ENCODE measurements at regions not wholly inside any gene's neighbourhood (a gene's known extent, or its start where the extent isn't known, plus 50 kb on each side); places are given as distances from the start of the nearest gene placed in this dataset.

- peak; percentile 92 to 95 for DNase-seq (ENCODE audit: low read depth in 2 of 2)
Measured at GRCh38 chr10:63744060-63744941, 223.1 kb downstream of the REEP3 start.

DNA sequence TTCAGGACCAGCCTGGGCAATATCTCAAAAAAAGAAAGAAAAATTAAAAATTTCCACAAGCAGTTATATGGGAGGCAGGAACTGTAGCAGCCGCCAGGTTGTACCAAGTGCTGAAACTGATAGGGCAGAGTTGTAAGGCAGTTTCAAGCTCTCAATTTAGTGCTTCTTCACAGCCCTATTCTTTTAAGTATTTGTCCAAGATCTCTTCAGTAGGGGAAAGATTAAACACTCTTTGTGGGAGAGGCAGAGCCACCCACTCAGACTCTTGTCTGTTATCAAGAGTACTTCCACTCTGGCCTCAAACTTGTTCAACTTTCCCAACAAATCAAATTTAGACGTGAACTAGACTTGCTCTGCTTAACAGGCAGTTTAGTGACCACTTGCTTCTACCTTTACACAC, 228.7 kb downstream of the REEP3 start:
- DNase-seq (ENCODE audit: low read depth in 2 of 2) = no peak

DNA sequence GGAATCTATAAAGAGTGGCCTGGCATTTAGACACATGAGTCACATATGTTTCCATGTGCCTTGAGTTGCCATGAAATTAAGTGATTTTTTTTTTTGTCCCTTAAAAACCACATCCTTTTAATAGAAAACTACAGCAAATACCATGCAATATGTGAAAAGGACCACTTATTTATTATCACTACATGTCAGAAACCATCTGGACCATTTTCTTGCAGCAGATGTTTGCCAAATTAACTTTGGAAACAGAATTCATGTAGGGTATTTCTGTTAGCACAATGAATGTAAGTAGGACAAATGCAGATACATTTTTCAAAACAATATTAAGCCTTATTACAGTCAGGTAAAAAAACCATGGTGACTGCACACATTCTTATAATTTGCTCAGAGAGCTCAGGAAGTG, 230.6 kb downstream of the REEP3 start:
- DNase-seq (ENCODE audit: low read depth in 2 of 2) = no peak

GRCh38 chr10:63752318-63752717, 231.1 kb downstream of the REEP3 start:
- DNase-seq (ENCODE audit: low read depth in 2 of 2) = no peak

- DNase-seq (ENCODE audit: low read depth in 2 of 2) = peak; percentile 42 to 52
Measured at GRCh38 chr10:63753808-63754207, 232.6 kb downstream of the REEP3 start.

DNA sequence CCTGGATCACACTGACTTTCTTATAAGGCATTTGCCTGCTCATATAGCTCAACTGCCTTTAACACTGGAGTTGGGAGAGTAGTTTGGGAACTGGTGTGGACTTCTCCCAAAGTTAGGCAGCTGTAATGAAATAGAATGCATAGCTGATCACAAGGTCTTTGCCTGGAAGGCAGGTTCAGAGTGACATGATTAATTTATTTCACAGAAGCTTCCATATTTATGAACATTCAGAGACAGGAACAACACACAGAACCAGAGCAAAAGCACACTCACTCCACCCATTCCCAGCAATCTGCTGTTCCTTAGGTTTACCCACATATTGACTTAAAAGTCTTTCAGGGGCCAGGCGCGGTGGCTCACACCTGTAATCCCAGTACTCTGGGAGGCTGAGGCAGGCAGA, 234.2 kb downstream of the REEP3 start:
- no peak for DNase-seq (ENCODE audit: low read depth in 2 of 2)

DNA sequence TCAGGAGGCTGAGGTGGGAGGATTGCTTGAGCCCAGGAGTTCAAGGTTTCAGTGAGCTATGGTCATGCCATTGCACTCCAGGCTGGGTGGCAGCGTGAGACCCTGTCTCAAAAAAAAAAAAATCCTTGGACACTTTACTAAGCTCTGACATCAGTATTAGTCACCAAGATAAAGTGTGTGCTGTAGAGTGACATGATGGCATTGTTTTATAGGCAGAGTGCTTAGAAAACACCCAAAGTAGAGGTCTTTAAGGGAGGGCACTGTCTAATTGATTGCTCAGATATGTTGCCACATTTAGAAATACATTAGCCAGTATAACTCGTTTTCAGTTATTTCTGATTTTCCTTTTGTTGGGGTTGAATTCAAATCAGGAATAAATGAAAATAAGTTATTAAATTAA, 235.9 kb downstream of the REEP3 start:
- no peak for DNase-seq (ENCODE audit: low read depth in 2 of 2)

- peak; percentile 36 to 42 for DNase-seq (ENCODE audit: low read depth in 2 of 2)
Measured at GRCh38 chr10:63758080-63758479, 236.9 kb downstream of the REEP3 start.

DNA sequence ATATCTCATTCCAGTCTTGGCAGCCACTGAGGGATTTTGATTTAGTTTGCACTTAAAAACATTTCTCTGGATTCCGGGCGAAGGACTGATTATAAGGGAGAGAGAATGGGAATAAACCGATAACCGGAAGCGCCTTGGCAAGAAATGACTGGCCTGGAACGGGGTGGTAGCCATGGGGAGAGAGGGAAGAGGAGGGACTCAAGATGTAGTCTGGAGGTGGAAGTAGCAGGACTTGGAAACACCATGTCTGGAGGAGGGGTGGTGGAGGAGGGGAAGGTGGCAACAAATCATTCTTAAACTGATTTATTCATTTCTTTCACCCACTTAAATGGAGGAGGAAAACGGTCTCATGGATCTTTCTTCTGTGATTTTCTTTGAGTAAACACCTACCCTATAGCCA, 238.1 kb downstream of the REEP3 start:
- DNase-seq (ENCODE audit: low read depth in 2 of 2) = no peak

- peak; percentile 77 to 78 for DNase-seq (ENCODE audit: low read depth in 2 of 2)
Measured at GRCh38 chr10:63760034-63760707, 239.0 kb downstream of the REEP3 start.

GRCh38 chr10:63760708-63761047, 239.5 kb downstream of the REEP3 start:
- DNase-seq (ENCODE audit: low read depth in 2 of 2) = no peak

DNA sequence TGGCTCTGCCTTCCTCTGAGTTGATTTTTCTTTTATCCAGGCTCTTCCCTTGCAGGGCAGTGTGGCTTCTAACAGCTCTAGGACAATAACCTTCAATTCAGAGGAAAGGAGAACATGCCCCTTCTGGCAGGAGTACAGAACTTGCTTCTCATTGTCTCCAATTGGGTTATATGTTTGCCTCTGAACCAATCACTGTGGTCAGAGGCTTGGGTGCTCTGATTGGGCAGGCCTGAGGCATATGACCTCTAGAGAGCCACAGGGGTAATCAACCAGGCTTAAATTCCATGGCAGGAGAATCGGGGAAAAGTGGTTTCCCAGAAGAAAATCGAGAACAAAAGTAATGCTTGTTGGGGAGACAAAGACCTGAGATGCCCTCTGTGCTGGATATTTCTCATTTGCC, 240.0 kb downstream of the REEP3 start:
- DNase-seq (ENCODE audit: low read depth in 2 of 2) = no peak

- DNase-seq (ENCODE audit: low read depth in 2 of 2) = no peak
Measured at GRCh38 chr10:63763744-63764143, 242.5 kb downstream of the REEP3 start.

- DNase-seq (ENCODE audit: low read depth in 2 of 2) = no peak
Measured at GRCh38 chr10:63765126-63765525, 243.9 kb downstream of the REEP3 start.

- DNase-seq (ENCODE audit: low read depth in 2 of 2) = peak in 1 of 2 experiments; percentile 32
Measured at GRCh38 chr10:63766745-63767137, 245.5 kb downstream of the REEP3 start.

GRCh38 chr10:63767138-63767801, 246.1 kb downstream of the REEP3 start:
- DNase-seq (ENCODE audit: low read depth in 2 of 2) = peak; percentile 71 to 80

- no peak for DNase-seq (ENCODE audit: low read depth in 2 of 2)
Measured at GRCh38 chr10:63769367-63769766, 248.2 kb downstream of the REEP3 start.

- no peak for DNase-seq (ENCODE audit: low read depth in 2 of 2)
Measured at GRCh38 chr10:63770523-63770922, 249.3 kb downstream of the REEP3 start.

GRCh38 chr10:63772491-63772890, 251.3 kb downstream of the REEP3 start:
- DNase-seq (ENCODE audit: low read depth in 2 of 2) = no peak

DNA sequence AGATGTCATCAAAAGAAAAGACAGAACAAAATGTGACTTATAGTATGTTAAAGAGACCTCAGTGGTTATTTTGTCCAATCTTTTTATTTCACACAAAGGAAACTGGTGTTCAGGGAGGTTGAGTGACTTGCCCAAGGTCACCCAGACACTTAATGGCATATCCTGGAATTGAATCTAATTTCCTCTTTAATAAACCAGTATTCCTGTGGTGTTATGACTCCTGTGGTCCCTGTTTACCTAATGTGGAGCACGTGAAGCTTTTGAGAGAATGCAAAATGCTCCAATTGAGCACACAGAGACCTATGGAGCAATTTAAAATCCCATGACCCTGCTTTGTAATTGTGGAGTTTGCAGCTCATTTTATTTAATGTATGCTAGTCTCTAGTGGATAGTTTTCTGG, 251.9 kb downstream of the REEP3 start:
- no peak for DNase-seq (ENCODE audit: low read depth in 2 of 2)

- DNase-seq (ENCODE audit: low read depth in 2 of 2) = no peak
Measured at GRCh38 chr10:63773962-63774361, 252.8 kb downstream of the REEP3 start.

DNA sequence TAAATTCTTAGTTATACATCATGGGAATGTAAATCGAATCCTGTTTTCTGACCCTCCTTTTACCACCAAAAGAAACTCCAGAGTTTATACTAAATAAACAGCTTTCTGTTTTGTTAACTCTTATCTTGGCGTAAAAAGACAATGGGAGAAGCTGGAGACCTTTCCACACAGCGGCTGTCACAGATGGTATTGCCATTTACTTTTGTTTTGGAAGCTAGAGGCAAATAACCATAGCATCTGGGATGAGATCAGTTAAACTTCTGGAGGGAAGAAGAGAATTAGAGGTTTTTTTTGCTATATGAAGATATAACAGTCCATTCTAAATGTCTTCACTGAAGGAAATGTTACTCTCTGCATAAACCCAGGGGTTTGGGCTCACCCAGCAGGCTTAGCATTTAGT, 258.9 kb downstream of the REEP3 start:
- no peak for DNase-seq (ENCODE audit: low read depth in 2 of 2)

DNA sequence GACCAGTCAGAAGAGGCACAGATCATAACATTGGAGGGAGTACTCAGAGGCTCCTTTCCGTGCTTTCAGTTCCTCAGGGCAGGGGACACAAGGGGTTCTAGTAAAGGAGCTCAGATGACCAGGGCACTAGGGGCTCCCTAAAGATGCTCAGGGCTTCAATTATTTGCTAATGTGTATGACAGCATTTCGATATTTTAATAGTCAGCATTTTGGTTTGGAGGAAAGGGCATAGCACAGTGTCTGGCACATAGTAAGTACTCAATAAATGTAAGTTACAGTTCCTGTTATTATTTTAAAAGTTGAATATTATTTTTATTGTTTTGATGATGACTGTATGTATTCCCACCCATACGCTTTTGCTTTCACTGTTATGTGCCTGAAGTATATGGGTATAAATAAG, 260.0 kb downstream of the REEP3 start:
- DNase-seq (ENCODE audit: low read depth in 2 of 2) = no peak
